GM23338 (cell line): ENCODE measurements at regions not wholly inside any gene's neighbourhood (a gene's known extent, or its start where the extent isn't known, plus 50 kb on each side); places are given as distances from the start of the nearest gene placed in this dataset.

Experiments
- ATAC-seq: fragments of 200-7000 bp; cut with Tn5 transposase; 3 replicates; pipeline ENCODE4 v1.9.1; 2020
- DNase-seq: peaks from one replicate; pipeline ENCODE4 v3.0.0-alpha.2; 2015; ENCODE audit warnings: low spot score
- H2AFZ ChIP-seq: fragments of 200-600 bp; sonication (generic); 2 replicates; pipeline ENCODE4 v1.8.0; 2016; ENCODE audit warnings: antibody characterized with exemption, mild to moderate bottlenecking, moderate library complexity
- H3F3A ChIP-seq: fragments of 200-600 bp; sonication (generic); replicated peaks from 2 replicates; pipeline ENCODE4 v1.8.0; 2017; ENCODE audit warnings: antibody characterized with exemption, mixed run types, low read depth
- H3K27ac ChIP-seq: fragments of 200-600 bp; sonication (generic); 2 replicates; pipeline ENCODE4 v1.6.1; 2016; ENCODE audit warnings: low read depth
- H3K27me3 ChIP-seq: fragments of 200-600 bp; sonication (generic); 2 replicates; pipeline ENCODE4 v1.8.0; 2016; ENCODE audit warnings: mild to moderate bottlenecking, mixed run types, moderate library complexity; ENCODE audit not compliant: insufficient read depth
- H3K36me3 ChIP-seq: fragments of 200-600 bp; sonication (generic); 2 replicates; pipeline ENCODE4 v1.8.0; 2016; ENCODE audit warnings: mild to moderate bottlenecking; ENCODE audit not compliant: insufficient read depth
- H3K4me1 ChIP-seq: fragments of 200-600 bp; sonication (generic); 2 replicates; pipeline ENCODE4 v1.8.0; 2016; ENCODE audit warnings: mild to moderate bottlenecking, moderate library complexity; ENCODE audit not compliant: insufficient read depth
- H3K4me2 ChIP-seq: fragments of 200-600 bp; sonication (generic); 2 replicates; pipeline ENCODE4 v1.7.1; 2017; ENCODE audit warnings: mixed run types
- H3K4me3 ChIP-seq: fragments of 200-600 bp; sonication (generic); 2 replicates; pipeline ENCODE4 v1.6.1; 2016; ENCODE audit warnings: mixed run types
- H3K79me2 ChIP-seq: fragments of 200-600 bp; sonication (generic); replicated peaks from 2 replicates; pipeline ENCODE4 v1.8.0; 2017; ENCODE audit warnings: mild to moderate bottlenecking; ENCODE audit not compliant: insufficient read depth
- H3K9me2 ChIP-seq: fragments of 200-600 bp; sonication (generic); 2 replicates; pipeline ENCODE4 v1.8.0; 2017; ENCODE audit not compliant: insufficient read depth
- H4K20me1 ChIP-seq: fragments of 200-600 bp; sonication (generic); replicated peaks from 2 replicates; pipeline ENCODE4 v1.8.0; 2017; ENCODE audit warnings: mild to moderate bottlenecking; ENCODE audit not compliant: insufficient read depth
- H3K27ac Mint-ChIP-seq: 2 replicates; pipeline ENCODE4 v1.8.0; 2020; ENCODE audit warnings: inconsistent platforms, mild to moderate bottlenecking, moderate library complexity, mixed read lengths
- H3K27me3 Mint-ChIP-seq: 3 replicates; pipeline ENCODE4 v1.8.0; 2022; ENCODE audit warnings: low read depth, mild to moderate bottlenecking, moderate library complexity, mixed read lengths, inconsistent platforms; ENCODE audit not compliant: insufficient read depth, poor library complexity
- H3K36me3 Mint-ChIP-seq: 3 replicates; pipeline ENCODE4 v1.8.0; 2021; ENCODE audit warnings: low read depth, mild to moderate bottlenecking, inconsistent platforms, moderate library complexity, mixed read lengths
- H3K4me1 Mint-ChIP-seq: 3 replicates; pipeline ENCODE4 v1.8.0; 2020; ENCODE audit warnings: mild to moderate bottlenecking, inconsistent platforms, mixed read lengths
- H3K4me3 Mint-ChIP-seq: 3 replicates; pipeline ENCODE4 v1.8.0; 2021; ENCODE audit warnings: moderate library complexity, mild to moderate bottlenecking, inconsistent platforms, mixed read lengths
- H3K9me3 Mint-ChIP-seq: 3 replicates; pipeline ENCODE4 v1.8.0; 2020; ENCODE audit warnings: moderate library complexity, mild to moderate bottlenecking, inconsistent platforms, mixed read lengths
- CREB1 ChIP-seq: fragments of 250-450 bp; sonication (Bioruptor Pico); IDR thresholded peaks from 2 replicates; pipeline ENCODE4 v1.5.0; 2020; ENCODE audit warnings: low read depth, mild to moderate bottlenecking, moderate library complexity
- EZH2 ChIP-seq: fragments of 200-600 bp; sonication (generic); IDR thresholded peaks from one replicate; pipeline ENCODE4 v1.8.0; 2017; ENCODE audit warnings: antibody characterized with exemption, mild to moderate bottlenecking, low read depth; ENCODE audit not compliant: unreplicated experiment
- EZH2phosphoT487 ChIP-seq: fragments of 200-600 bp; sonication (generic); IDR thresholded peaks from one replicate; pipeline ENCODE4 v1.8.1; 2018; ENCODE audit warnings: antibody characterized with exemption; ENCODE audit not compliant: unreplicated experiment
- JUNB ChIP-seq: IDR thresholded peaks from one replicate; pipeline ENCODE4 v1.6.1; 2016; ENCODE audit warnings: antibody characterized with exemption; ENCODE audit not compliant: unreplicated experiment
- NANOG ChIP-seq: IDR thresholded peaks from 2 replicates; pipeline ENCODE4 v1.6.1; 2016; ENCODE audit warnings: antibody characterized with exemption, borderline replicate concordance
- POLR2AphosphoS5 ChIP-seq: IDR thresholded peaks from 2 replicates; pipeline ENCODE4 v1.6.1; 2016; ENCODE audit warnings: antibody characterized with exemption, low read depth
- STAT1 ChIP-seq: IDR thresholded peaks from one replicate; pipeline ENCODE4 v1.6.1; 2016; ENCODE audit warnings: antibody characterized with exemption; ENCODE audit not compliant: unreplicated experiment
- ZNF114 ChIP-seq: fragments of 250-450 bp; sonication (Bioruptor Pico); IDR thresholded peaks from 2 replicates; pipeline ENCODE4 v1.5.0; 2020; ENCODE audit warnings: mild to moderate bottlenecking, moderate library complexity
- TF ChIP-seq, protein P1 (sequence below): fragments of 250-450 bp; sonication (Bioruptor Pico); IDR thresholded peaks from 2 replicates; pipeline ENCODE4 v1.5.0; 2020; ENCODE audit warnings: mild to moderate bottlenecking, moderate library complexity
- TF ChIP-seq, protein P2 (sequence below): IDR thresholded peaks from 2 replicates; pipeline ENCODE4 v1.6.1; 2016; ENCODE audit warnings: antibody characterized with exemption
- TF ChIP-seq, protein P3 (sequence below): IDR thresholded peaks from one replicate; pipeline ENCODE4 v1.6.1; 2018; ENCODE audit warnings: antibody characterized with exemption; ENCODE audit not compliant: unreplicated experiment
- TF ChIP-seq, protein P4 (sequence below), 2 experiments: fragments of 200-600 bp in 1 of 2; sonication (generic) in 1 of 2; conservative IDR thresholded peaks; 2 replicates each; pipeline versions ENCODE4 v1.5.1 to v1.6.1; 2016 to 2017; ENCODE audit warnings: antibody characterized with exemption in 2 of 2, low read depth in 2 of 2, mild to moderate bottlenecking in 2 of 2, moderate library complexity in 1 of 2

DNA sequence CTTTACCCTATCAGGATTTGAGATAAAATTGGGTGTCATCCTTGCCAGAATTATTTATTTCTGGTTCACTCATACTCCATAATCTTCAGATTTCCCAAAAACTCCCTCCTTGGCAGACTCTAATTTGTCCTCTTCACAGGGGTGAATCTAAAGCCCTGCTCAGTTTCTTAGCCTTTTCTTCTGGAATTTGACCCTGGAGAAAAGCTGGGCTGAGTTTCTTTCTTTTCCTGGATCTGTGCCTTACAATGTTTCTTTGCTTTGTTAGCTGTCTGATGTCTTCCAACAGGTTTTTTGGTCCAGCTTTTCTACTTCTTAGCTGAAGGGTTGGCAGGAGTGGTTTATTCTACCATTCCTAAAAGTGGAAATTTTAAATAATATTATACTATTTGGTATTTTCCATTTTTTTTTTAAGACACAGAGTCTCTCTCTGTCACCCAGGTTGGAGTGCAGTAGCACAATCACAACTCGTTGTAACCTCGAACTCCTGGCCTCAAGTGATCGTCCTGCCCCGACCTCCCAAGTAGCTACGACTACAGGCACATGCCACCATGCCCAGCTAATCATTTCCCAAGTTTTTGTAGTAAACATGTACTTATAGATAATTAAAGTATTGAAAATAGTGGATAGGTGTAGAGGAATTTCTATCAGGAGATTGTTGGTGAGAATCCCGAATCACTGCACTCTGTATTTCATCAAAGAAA, 138.4 kb upstream of the TWIST2 start:
- H3K9me3 Mint-ChIP-seq = no peaks in the 10 kb centered on the region
- Histone ChIP-seq H3K79me2 (no peaks in the 10 kb centered on the region), H3K4me2 (no peak overlapping the region), H3K36me3 (no peaks in the 10 kb centered on the region), H3K27me3 (no peaks in the 10 kb centered on the region), H4K20me1 (no peaks in the 10 kb centered on the region), H3K4me3 (no peak overlapping the region), H3K4me1 (no peaks in the 10 kb centered on the region), H3F3A (no peaks in the 10 kb centered on the region), H3K9me2 (peaks cover 9% of the 10 kb centered on the region), H2AFZ (no peak overlapping the region), H3K27ac (no peak overlapping the region)
- DNase-seq (no peak), ATAC-seq (no peak)
- peaks cover 2% of the 10 kb centered on the region for H3K27me3 Mint-ChIP-seq
- no peak overlapping the region for H3K27ac Mint-ChIP-seq
- H3K4me3 Mint-ChIP-seq = no peak overlapping the region
- no peaks in the 10 kb centered on the region for H3K4me1 Mint-ChIP-seq
- no peaks in the 10 kb centered on the region for H3K36me3 Mint-ChIP-seq
- TF ChIP-seq NANOG (no peak), EZH2phosphoT487 (no peak), EZH2 (no peak), STAT1 (no peak), CREB1 (no peak), ZNF114 (CRISPR knock-in tag) (no peak), POLR2AphosphoS5 (no peak), JUNB (no peak)
- TF ChIP-seq, protein P1, sequence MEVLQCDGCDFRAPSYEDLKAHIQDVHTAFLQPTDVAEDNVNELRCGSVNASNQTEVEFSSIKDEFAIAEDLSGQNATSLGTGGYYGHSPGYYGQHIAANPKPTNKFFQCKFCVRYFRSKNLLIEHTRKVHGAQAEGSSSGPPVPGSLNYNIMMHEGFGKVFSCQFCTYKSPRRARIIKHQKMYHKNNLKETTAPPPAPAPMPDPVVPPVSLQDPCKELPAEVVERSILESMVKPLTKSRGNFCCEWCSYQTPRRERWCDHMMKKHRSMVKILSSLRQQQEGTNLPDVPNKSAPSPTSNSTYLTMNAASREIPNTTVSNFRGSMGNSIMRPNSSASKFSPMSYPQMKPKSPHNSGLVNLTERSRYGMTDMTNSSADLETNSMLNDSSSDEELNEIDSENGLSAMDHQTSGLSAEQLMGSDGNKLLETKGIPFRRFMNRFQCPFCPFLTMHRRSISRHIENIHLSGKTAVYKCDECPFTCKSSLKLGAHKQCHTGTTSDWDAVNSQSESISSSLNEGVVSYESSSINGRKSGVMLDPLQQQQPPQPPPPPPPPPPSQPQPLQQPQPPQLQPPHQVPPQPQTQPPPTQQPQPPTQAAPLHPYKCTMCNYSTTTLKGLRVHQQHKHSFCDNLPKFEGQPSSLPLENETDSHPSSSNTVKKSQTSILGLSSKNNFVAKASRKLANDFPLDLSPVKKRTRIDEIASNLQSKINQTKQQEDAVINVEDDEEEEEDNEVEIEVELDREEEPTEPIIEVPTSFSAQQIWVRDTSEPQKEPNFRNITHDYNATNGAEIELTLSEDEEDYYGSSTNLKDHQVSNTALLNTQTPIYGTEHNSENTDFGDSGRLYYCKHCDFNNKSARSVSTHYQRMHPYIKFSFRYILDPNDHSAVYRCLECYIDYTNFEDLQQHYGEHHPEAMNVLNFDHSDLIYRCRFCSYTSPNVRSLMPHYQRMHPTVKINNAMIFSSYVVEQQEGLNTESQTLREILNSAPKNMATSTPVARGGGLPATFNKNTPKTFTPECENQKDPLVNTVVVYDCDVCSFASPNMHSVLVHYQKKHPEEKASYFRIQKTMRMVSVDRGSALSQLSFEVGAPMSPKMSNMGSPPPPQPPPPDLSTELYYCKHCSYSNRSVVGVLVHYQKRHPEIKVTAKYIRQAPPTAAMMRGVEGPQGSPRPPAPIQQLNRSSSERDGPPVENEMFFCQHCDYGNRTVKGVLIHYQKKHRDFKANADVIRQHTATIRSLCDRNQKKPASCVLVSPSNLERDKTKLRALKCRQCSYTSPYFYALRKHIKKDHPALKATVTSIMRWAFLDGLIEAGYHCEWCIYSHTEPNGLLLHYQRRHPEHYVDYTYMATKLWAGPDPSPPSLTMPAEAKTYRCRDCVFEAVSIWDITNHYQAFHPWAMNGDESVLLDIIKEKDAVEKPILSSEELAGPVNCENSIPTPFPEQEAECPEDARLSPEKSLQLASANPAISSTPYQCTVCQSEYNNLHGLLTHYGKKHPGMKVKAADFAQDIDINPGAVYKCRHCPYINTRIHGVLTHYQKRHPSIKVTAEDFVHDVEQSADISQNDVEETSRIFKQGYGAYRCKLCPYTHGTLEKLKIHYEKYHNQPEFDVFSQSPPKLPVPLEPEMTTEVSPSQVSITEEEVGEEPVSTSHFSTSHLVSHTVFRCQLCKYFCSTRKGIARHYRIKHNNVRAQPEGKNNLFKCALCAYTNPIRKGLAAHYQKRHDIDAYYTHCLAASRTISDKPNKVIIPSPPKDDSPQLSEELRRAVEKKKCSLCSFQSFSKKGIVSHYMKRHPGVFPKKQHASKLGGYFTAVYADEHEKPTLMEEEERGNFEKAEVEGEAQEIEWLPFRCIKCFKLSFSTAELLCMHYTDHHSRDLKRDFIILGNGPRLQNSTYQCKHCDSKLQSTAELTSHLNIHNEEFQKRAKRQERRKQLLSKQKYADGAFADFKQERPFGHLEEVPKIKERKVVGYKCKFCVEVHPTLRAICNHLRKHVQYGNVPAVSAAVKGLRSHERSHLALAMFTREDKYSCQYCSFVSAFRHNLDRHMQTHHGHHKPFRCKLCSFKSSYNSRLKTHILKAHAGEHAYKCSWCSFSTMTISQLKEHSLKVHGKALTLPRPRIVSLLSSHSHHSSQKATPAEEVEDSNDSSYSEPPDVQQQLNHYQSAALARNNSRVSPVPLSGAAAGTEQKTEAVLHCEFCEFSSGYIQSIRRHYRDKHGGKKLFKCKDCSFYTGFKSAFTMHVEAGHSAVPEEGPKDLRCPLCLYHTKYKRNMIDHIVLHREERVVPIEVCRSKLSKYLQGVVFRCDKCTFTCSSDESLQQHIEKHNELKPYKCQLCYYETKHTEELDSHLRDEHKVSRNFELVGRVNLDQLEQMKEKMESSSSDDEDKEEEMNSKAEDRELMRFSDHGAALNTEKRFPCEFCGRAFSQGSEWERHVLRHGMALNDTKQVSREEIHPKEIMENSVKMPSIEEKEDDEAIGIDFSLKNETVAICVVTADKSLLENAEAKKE = no peak
- TF ChIP-seq, protein P2, sequence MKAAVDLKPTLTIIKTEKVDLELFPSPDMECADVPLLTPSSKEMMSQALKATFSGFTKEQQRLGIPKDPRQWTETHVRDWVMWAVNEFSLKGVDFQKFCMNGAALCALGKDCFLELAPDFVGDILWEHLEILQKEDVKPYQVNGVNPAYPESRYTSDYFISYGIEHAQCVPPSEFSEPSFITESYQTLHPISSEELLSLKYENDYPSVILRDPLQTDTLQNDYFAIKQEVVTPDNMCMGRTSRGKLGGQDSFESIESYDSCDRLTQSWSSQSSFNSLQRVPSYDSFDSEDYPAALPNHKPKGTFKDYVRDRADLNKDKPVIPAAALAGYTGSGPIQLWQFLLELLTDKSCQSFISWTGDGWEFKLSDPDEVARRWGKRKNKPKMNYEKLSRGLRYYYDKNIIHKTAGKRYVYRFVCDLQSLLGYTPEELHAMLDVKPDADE = no peak
- TF ChIP-seq, protein P3, sequence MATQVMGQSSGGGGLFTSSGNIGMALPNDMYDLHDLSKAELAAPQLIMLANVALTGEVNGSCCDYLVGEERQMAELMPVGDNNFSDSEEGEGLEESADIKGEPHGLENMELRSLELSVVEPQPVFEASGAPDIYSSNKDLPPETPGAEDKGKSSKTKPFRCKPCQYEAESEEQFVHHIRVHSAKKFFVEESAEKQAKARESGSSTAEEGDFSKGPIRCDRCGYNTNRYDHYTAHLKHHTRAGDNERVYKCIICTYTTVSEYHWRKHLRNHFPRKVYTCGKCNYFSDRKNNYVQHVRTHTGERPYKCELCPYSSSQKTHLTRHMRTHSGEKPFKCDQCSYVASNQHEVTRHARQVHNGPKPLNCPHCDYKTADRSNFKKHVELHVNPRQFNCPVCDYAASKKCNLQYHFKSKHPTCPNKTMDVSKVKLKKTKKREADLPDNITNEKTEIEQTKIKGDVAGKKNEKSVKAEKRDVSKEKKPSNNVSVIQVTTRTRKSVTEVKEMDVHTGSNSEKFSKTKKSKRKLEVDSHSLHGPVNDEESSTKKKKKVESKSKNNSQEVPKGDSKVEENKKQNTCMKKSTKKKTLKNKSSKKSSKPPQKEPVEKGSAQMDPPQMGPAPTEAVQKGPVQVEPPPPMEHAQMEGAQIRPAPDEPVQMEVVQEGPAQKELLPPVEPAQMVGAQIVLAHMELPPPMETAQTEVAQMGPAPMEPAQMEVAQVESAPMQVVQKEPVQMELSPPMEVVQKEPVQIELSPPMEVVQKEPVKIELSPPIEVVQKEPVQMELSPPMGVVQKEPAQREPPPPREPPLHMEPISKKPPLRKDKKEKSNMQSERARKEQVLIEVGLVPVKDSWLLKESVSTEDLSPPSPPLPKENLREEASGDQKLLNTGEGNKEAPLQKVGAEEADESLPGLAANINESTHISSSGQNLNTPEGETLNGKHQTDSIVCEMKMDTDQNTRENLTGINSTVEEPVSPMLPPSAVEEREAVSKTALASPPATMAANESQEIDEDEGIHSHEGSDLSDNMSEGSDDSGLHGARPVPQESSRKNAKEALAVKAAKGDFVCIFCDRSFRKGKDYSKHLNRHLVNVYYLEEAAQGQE = no peak
- TF ChIP-seq, protein P4, sequence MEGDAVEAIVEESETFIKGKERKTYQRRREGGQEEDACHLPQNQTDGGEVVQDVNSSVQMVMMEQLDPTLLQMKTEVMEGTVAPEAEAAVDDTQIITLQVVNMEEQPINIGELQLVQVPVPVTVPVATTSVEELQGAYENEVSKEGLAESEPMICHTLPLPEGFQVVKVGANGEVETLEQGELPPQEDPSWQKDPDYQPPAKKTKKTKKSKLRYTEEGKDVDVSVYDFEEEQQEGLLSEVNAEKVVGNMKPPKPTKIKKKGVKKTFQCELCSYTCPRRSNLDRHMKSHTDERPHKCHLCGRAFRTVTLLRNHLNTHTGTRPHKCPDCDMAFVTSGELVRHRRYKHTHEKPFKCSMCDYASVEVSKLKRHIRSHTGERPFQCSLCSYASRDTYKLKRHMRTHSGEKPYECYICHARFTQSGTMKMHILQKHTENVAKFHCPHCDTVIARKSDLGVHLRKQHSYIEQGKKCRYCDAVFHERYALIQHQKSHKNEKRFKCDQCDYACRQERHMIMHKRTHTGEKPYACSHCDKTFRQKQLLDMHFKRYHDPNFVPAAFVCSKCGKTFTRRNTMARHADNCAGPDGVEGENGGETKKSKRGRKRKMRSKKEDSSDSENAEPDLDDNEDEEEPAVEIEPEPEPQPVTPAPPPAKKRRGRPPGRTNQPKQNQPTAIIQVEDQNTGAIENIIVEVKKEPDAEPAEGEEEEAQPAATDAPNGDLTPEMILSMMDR (conservative IDR thresholded peaks at IDR 0.05; ENCODE audit: low read depth in 2 of 2) = no peak
